ENCODE measurements at regions not wholly inside any gene's neighbourhood (a gene's known extent, or its start where the extent isn't known, plus 50 kb on each side); places are given as distances from the start of the nearest gene placed in this dataset.
"Not testable (repeated sequence)": the region's sequence is repeated elsewhere in the genome, so short reads cannot be mapped to it uniquely, and the experiment has no call there.

GRCh38 chr7:119842786-119843185, 430.2 kb upstream of the KCND2 start:
- no peak overlapping the region for H3K4me3 ChIP-seq (ENCODE audit: low read depth in 1 of 3, low read length in 3 of 3)
- no peaks in the 10 kb centered on the region for H3K36me3 ChIP-seq (ENCODE audit: control insufficient read depth in 3 of 3, insufficient read depth in 2 of 3, low read depth in 1 of 3, low read length in 3 of 3)
- 29 to 60% (median 41%) methylated on average over 1 of the region's 1 CpG for WGBS, 3 donors
- FAIRE-seq (no peak), DNase-seq (no peak)
- no peaks in the 10 kb centered on the region for H3K27me3 ChIP-seq (ENCODE audit: control insufficient read depth in 3 of 3, insufficient read depth in 3 of 3, low read length in 3 of 3)
- H3K4me1 ChIP-seq (ENCODE audit: control insufficient read depth in 3 of 3, insufficient read depth in 2 of 3, low read depth in 1 of 3, low read length in 2 of 3), result no peaks in the 10 kb centered on the region
- H3K27ac ChIP-seq (ENCODE audit: low read depth in 1 of 3, low read length in 2 of 3), result no peak overlapping the region
- peaks cover 0 to 2% of the 10 kb centered on the region in 2 donors for H3K9me3 ChIP-seq (ENCODE audit: control insufficient read depth in 2 of 2, insufficient read depth in 1 of 2, low read depth in 1 of 2, low read length in 1 of 2)

- Histone ChIP-seq H3K27ac (ENCODE audit: low read depth in 1 of 3, low read length in 2 of 3) (no peak overlapping the region), H3K36me3 (ENCODE audit: control insufficient read depth in 3 of 3, insufficient read depth in 2 of 3, low read depth in 1 of 3, low read length in 3 of 3) (no peaks in the 10 kb centered on the region), H3K27me3 (ENCODE audit: control insufficient read depth in 3 of 3, insufficient read depth in 3 of 3, low read length in 3 of 3) (no peaks in the 10 kb centered on the region), H3K4me3 (ENCODE audit: low read depth in 1 of 3, low read length in 3 of 3) (no peak overlapping the region), H3K9me3 (ENCODE audit: control insufficient read depth in 2 of 2, insufficient read depth in 1 of 2, low read depth in 1 of 2, low read length in 1 of 2) (no peaks in the 10 kb centered on the region), H3K4me1 (ENCODE audit: control insufficient read depth in 3 of 3, insufficient read depth in 2 of 3, low read depth in 1 of 3, low read length in 2 of 3) (no peaks in the 10 kb centered on the region)
- FAIRE-seq, result no peak
- DNase-seq, result no peak
Observed at GRCh38 chr7:119861385-119861784, 411.6 kb upstream of the KCND2 start.

- peaks cover 0 to 4% of the 10 kb centered on the region in 2 donors for H3K9me3 ChIP-seq (ENCODE audit: control insufficient read depth in 2 of 2, insufficient read depth in 1 of 2, low read depth in 1 of 2, low read length in 1 of 2)
- no peak for FAIRE-seq
- H3K27me3 ChIP-seq (ENCODE audit: control insufficient read depth in 3 of 3, insufficient read depth in 3 of 3, low read length in 3 of 3), result no peaks in the 10 kb centered on the region
- H3K27ac ChIP-seq (ENCODE audit: low read depth in 1 of 3, low read length in 2 of 3), result no peak overlapping the region
- WGBS, 3 donors, result 54 to 75% (median 62%) methylated on average over 2 of the region's 2 CpGs
- H3K4me3 ChIP-seq (ENCODE audit: low read depth in 1 of 3, low read length in 3 of 3), result no peak overlapping the region
- DNase-seq, result no peak
- no peaks in the 10 kb centered on the region for H3K4me1 ChIP-seq (ENCODE audit: control insufficient read depth in 3 of 3, insufficient read depth in 2 of 3, low read depth in 1 of 3, low read length in 2 of 3)
- H3K36me3 ChIP-seq (ENCODE audit: control insufficient read depth in 3 of 3, insufficient read depth in 2 of 3, low read depth in 1 of 3, low read length in 3 of 3), result no peaks in the 10 kb centered on the region
Observed at GRCh38 chr7:119868387-119868786, 404.6 kb upstream of the KCND2 start.

GRCh38 chr7:119879835-119880234, 393.1 kb upstream of the KCND2 start:
- Histone ChIP-seq H3K27me3 (ENCODE audit: control insufficient read depth in 3 of 3, insufficient read depth in 3 of 3, low read length in 3 of 3) (no peaks in the 10 kb centered on the region), H3K4me1 (ENCODE audit: control insufficient read depth in 3 of 3, insufficient read depth in 2 of 3, low read depth in 1 of 3, low read length in 2 of 3) (no peaks in the 10 kb centered on the region), H3K4me3 (ENCODE audit: low read depth in 1 of 3, low read length in 3 of 3) (no peak overlapping the region), H3K36me3 (ENCODE audit: control insufficient read depth in 3 of 3, insufficient read depth in 2 of 3, low read depth in 1 of 3, low read length in 3 of 3) (no peaks in the 10 kb centered on the region), H3K9me3 (ENCODE audit: control insufficient read depth in 2 of 2, insufficient read depth in 1 of 2, low read depth in 1 of 2, low read length in 1 of 2) (no peaks in the 10 kb centered on the region), H3K27ac (ENCODE audit: low read depth in 1 of 3, low read length in 2 of 3) (no peak overlapping the region)
- FAIRE-seq (no peak), DNase-seq (no peak)
- WGBS, 3 donors, result 65 to 89% (median 87%) methylated on average over 1 of the region's 1 CpG

DNA sequence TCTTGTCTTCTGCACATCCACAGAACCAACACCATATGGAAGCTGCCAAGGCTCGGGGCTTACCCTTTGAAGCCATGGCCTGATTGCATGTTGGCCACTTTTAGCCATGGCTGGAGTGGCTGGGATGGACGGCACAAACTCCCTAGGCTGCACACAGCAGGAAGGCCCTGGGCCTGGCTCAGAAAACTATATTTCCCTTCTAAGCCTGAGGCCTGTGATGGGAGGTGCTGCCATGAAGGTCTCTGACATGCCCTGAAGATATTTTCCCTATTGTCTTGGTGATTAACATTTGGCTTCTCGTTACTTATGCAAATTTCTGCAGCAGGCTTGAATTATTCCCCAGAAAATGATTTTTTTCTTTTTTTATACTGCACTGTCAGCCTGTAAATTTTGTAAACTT, 387.0 kb upstream of the KCND2 start:
- no peaks in the 10 kb centered on the region for H3K4me1 ChIP-seq (ENCODE audit: control insufficient read depth in 3 of 3, insufficient read depth in 2 of 3, low read depth in 1 of 3, low read length in 2 of 3)
- H3K4me3 ChIP-seq (ENCODE audit: low read depth in 1 of 3, low read length in 3 of 3), result no peak overlapping the region
- no peaks in the 10 kb centered on the region for H3K36me3 ChIP-seq (ENCODE audit: control insufficient read depth in 3 of 3, insufficient read depth in 2 of 3, low read depth in 1 of 3, low read length in 3 of 3)
- FAIRE-seq, result no peak
- no peaks in the 10 kb centered on the region for H3K27me3 ChIP-seq (ENCODE audit: control insufficient read depth in 3 of 3, insufficient read depth in 3 of 3, low read length in 3 of 3)
- WGBS, 3 donors, result 69 to 81% (median 74%) methylated on average over 3 of the region's 3 CpGs
- no peak for DNase-seq
- H3K9me3 ChIP-seq (ENCODE audit: control insufficient read depth in 2 of 2, insufficient read depth in 1 of 2, low read depth in 1 of 2, low read length in 1 of 2), result no peaks in the 10 kb centered on the region
- H3K27ac ChIP-seq (ENCODE audit: low read depth in 1 of 3, low read length in 2 of 3), result no peak overlapping the region

- not testable (repeated sequence) for H3K4me1 ChIP-seq (ENCODE audit: control insufficient read depth in 3 of 3, insufficient read depth in 2 of 3, low read depth in 1 of 3, low read length in 2 of 3); H3K27me3 ChIP-seq (ENCODE audit: control insufficient read depth in 3 of 3, insufficient read depth in 3 of 3, low read length in 3 of 3); H3K36me3 ChIP-seq (ENCODE audit: control insufficient read depth in 3 of 3, insufficient read depth in 2 of 3, low read depth in 1 of 3, low read length in 3 of 3); H3K9me3 ChIP-seq (ENCODE audit: control insufficient read depth in 2 of 2, insufficient read depth in 1 of 2, low read depth in 1 of 2, low read length in 1 of 2); FAIRE-seq; H3K4me3 ChIP-seq (ENCODE audit: low read depth in 1 of 3, low read length in 3 of 3); DNase-seq; H3K27ac ChIP-seq (ENCODE audit: low read depth in 1 of 3, low read length in 2 of 3)
- 60 to 79% (median 62%) methylated on average over 3 of the region's 3 CpGs for WGBS, 3 donors
Observed at GRCh38 chr7:119886525-119886924, 386.4 kb upstream of the KCND2 start.

- Histone ChIP-seq H3K36me3 (ENCODE audit: control insufficient read depth in 3 of 3, insufficient read depth in 2 of 3, low read depth in 1 of 3, low read length in 3 of 3) (no peaks in the 10 kb centered on the region), H3K4me3 (ENCODE audit: low read depth in 1 of 3, low read length in 3 of 3) (no peak overlapping the region), H3K4me1 (ENCODE audit: control insufficient read depth in 3 of 3, insufficient read depth in 2 of 3, low read depth in 1 of 3, low read length in 2 of 3) (no peaks in the 10 kb centered on the region), H3K27me3 (ENCODE audit: control insufficient read depth in 3 of 3, insufficient read depth in 3 of 3, low read length in 3 of 3) (no peaks in the 10 kb centered on the region), H3K9me3 (ENCODE audit: control insufficient read depth in 2 of 2, insufficient read depth in 1 of 2, low read depth in 1 of 2, low read length in 1 of 2) (no peaks in the 10 kb centered on the region), H3K27ac (ENCODE audit: low read depth in 1 of 3, low read length in 2 of 3) (no peak overlapping the region)
- WGBS, 3 donors, result 60 to 76% (median 73%) methylated on average over 1 of the region's 1 CpG
- FAIRE-seq (no peak), DNase-seq (no peak)
Observed at GRCh38 chr7:119888251-119888650, 384.7 kb upstream of the KCND2 start.

- FAIRE-seq, result no peak
- DNase-seq, result no peak
- H3K27me3 ChIP-seq (ENCODE audit: control insufficient read depth in 3 of 3, insufficient read depth in 3 of 3, low read length in 3 of 3), result no peaks in the 10 kb centered on the region
- no peak overlapping the region for H3K4me3 ChIP-seq (ENCODE audit: low read depth in 1 of 3, low read length in 3 of 3)
- no peak overlapping the region for H3K27ac ChIP-seq (ENCODE audit: low read depth in 1 of 3, low read length in 2 of 3)
- 90 to 94% (median 91%) methylated on average over 12 of the region's 12 CpGs for WGBS, 3 donors
- H3K36me3 ChIP-seq (ENCODE audit: control insufficient read depth in 3 of 3, insufficient read depth in 2 of 3, low read depth in 1 of 3, low read length in 3 of 3), result no peaks in the 10 kb centered on the region
- no peaks in the 10 kb centered on the region for H3K4me1 ChIP-seq (ENCODE audit: control insufficient read depth in 3 of 3, insufficient read depth in 2 of 3, low read depth in 1 of 3, low read length in 2 of 3)
- no peaks in the 10 kb centered on the region for H3K9me3 ChIP-seq (ENCODE audit: control insufficient read depth in 2 of 2, insufficient read depth in 1 of 2, low read depth in 1 of 2, low read length in 1 of 2)
Observed at GRCh38 chr7:119890631-119891030, 382.3 kb upstream of the KCND2 start.

DNA sequence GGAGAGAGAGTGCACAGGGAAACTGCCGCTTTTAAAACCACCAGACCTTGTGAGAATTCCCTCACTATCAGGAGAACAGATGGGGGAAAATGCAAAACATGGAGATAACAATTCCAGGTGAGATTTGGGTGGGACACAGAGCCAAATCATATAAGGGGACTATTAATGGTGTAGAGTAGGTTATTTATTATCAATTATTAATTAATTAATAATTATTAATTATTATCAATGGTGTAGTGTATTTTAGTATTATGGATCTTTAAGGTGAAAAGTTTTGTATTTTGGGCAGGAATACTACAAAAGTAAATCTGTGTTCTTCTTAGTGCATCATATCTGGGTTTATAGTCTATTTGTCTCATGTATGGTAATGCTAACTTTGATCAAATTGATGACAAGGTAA, 377.7 kb upstream of the KCND2 start:
- Histone ChIP-seq H3K27ac (ENCODE audit: low read depth in 1 of 3, low read length in 2 of 3) (no peak overlapping the region), H3K4me1 (ENCODE audit: control insufficient read depth in 3 of 3, insufficient read depth in 2 of 3, low read depth in 1 of 3, low read length in 2 of 3) (no peaks in the 10 kb centered on the region), H3K9me3 (ENCODE audit: control insufficient read depth in 2 of 2, insufficient read depth in 1 of 2, low read depth in 1 of 2, low read length in 1 of 2) (no peaks in the 10 kb centered on the region), H3K36me3 (ENCODE audit: control insufficient read depth in 3 of 3, insufficient read depth in 2 of 3, low read depth in 1 of 3, low read length in 3 of 3) (no peaks in the 10 kb centered on the region), H3K4me3 (ENCODE audit: low read depth in 1 of 3, low read length in 3 of 3) (no peak overlapping the region), H3K27me3 (ENCODE audit: control insufficient read depth in 3 of 3, insufficient read depth in 3 of 3, low read length in 3 of 3) (no peaks in the 10 kb centered on the region)
- FAIRE-seq, result no peak
- 71 to 78% (median 74%) methylated on average over 1 of the region's 1 CpG for WGBS, 3 donors
- DNase-seq, result no peak

All from small intestine (tissue), 7 donors.